MM.1S (cell line): ENCODE measurements at regions not wholly inside any gene's neighbourhood (a gene's known extent, or its start where the extent isn't known, plus 50 kb on each side); places are given as distances from the start of the nearest gene placed in this dataset.

Experiments used
- DNase-seq: peaks from one replicate; pipeline ENCODE4 v3.0.0-alpha.2; 2015
- H2AFZ ChIP-seq: fragments of 300-600 bp; sonication (generic); 2 replicates; pipeline ENCODE4 v1.6.0; 2016; ENCODE audit warnings: antibody characterized with exemption, low read length
- H3F3A ChIP-seq: fragments of 300-600 bp; sonication (generic); 2 replicates; pipeline ENCODE4 v1.6.1; 2016; ENCODE audit warnings: mild to moderate bottlenecking, antibody characterized with exemption, low read length, moderate library complexity, mixed read lengths; ENCODE audit not compliant: insufficient read depth
- H3K27ac ChIP-seq: fragments of 300-600 bp; sonication (generic); 2 replicates; pipeline ENCODE4 v1.5.1; 2016; ENCODE audit warnings: mild to moderate bottlenecking, low read length
- H3K27me3 ChIP-seq: fragments of 300-600 bp; sonication (generic); replicated peaks from 2 replicates; pipeline ENCODE4 v1.6.0; 2016; ENCODE audit warnings: low read length; ENCODE audit not compliant: insufficient read depth
- H3K36me3 ChIP-seq: fragments of 300-600 bp; sonication (generic); replicated peaks from 2 replicates; pipeline ENCODE4 v1.6.1; 2016; ENCODE audit warnings: mild to moderate bottlenecking, low read length, mixed read lengths; ENCODE audit not compliant: insufficient read depth
- H3K4me1 ChIP-seq: fragments of 300-600 bp; sonication (generic); 2 replicates; pipeline ENCODE4 v1.6.1; 2016; ENCODE audit warnings: low read length, mixed read lengths
- H3K4me2 ChIP-seq: fragments of 300-600 bp; sonication (generic); 2 replicates; pipeline ENCODE4 v1.6.0; 2016; ENCODE audit warnings: low read depth, low read length
- H3K4me3 ChIP-seq: fragments of 300-600 bp; sonication (generic); 2 replicates; pipeline ENCODE4 v1.5.1; 2016; ENCODE audit warnings: low read length, mixed read lengths
- H3K79me2 ChIP-seq: fragments of 300-600 bp; sonication (generic); 2 replicates; pipeline ENCODE4 v1.6.1; 2016; ENCODE audit warnings: mixed run types, low read length, mixed read lengths
- H3K9ac ChIP-seq: fragments of 300-600 bp; sonication (generic); 2 replicates; pipeline ENCODE4 v1.6.1; 2016; ENCODE audit warnings: low read length, mixed read lengths
- H3K9me2 ChIP-seq: fragments of 300-600 bp; sonication (generic); replicated peaks from 2 replicates; pipeline ENCODE4 v1.6.1; 2016; ENCODE audit warnings: mild to moderate bottlenecking, low read length, mixed read lengths; ENCODE audit not compliant: insufficient read depth
- H3K9me3 ChIP-seq: fragments of 300-600 bp; sonication (generic); replicated peaks from 2 replicates; pipeline ENCODE4 v1.6.1; 2016; ENCODE audit warnings: mild to moderate bottlenecking, low read length, mixed read lengths; ENCODE audit not compliant: insufficient read depth
- H4K20me1 ChIP-seq: fragments of 300-600 bp; sonication (generic); 2 replicates; pipeline ENCODE4 v1.6.1; 2016; ENCODE audit warnings: mild to moderate bottlenecking, low read length, moderate library complexity, mixed read lengths; ENCODE audit not compliant: insufficient read depth
- EZH2 ChIP-seq: fragments of 300-600 bp; sonication (generic); optimal IDR thresholded peaks from 2 replicates; pipeline ENCODE3; 2017; ENCODE audit warnings: low read depth, mild to moderate bottlenecking, antibody characterized with exemption, low read length, mixed read lengths
- EZH2phosphoT487 ChIP-seq: fragments of 300-600 bp; sonication (generic); IDR thresholded peaks from 2 replicates; pipeline ENCODE4 v1.6.1; 2018; ENCODE audit warnings: antibody characterized with exemption, low read length
- TF ChIP-seq, protein P1 (sequence below): fragments of 300-600 bp; sonication (generic); IDR thresholded peaks from 2 replicates; pipeline ENCODE4 v1.5.1; 2016; ENCODE audit warnings: antibody characterized with exemption, low read length, mixed read lengths

DNA sequence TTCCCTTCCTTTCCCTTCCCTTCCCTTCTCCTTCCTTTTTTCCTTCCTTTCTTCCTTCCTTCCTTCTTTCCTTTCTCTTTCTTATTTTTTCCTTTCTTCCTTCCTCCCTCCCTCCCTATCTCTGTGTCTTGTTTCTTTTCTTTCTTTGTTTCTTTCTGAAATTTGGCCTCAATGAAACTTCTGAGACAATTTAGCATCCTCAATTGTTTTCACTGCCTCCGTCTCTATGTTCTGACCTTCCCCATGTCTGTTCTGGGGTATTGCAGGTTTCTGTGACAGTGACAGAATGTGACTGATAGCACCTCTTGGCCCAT lies 81.7 kb upstream of the PAX1 start:
- no peaks in the 10 kb centered on the region for H3K79me2 ChIP-seq
- peaks cover 11% of the 10 kb centered on the region; the same call in 1 of the 2 replicates for H3K4me1 ChIP-seq
- no peak overlapping the region for H3K27ac ChIP-seq
- H3K4me2 ChIP-seq, result no peak overlapping the region
- TF ChIP-seq EZH2phosphoT487 (no peak), EZH2 (no peak)
- TF ChIP-seq, protein P1, sequence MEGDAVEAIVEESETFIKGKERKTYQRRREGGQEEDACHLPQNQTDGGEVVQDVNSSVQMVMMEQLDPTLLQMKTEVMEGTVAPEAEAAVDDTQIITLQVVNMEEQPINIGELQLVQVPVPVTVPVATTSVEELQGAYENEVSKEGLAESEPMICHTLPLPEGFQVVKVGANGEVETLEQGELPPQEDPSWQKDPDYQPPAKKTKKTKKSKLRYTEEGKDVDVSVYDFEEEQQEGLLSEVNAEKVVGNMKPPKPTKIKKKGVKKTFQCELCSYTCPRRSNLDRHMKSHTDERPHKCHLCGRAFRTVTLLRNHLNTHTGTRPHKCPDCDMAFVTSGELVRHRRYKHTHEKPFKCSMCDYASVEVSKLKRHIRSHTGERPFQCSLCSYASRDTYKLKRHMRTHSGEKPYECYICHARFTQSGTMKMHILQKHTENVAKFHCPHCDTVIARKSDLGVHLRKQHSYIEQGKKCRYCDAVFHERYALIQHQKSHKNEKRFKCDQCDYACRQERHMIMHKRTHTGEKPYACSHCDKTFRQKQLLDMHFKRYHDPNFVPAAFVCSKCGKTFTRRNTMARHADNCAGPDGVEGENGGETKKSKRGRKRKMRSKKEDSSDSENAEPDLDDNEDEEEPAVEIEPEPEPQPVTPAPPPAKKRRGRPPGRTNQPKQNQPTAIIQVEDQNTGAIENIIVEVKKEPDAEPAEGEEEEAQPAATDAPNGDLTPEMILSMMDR, result no peak
- no peaks in the 10 kb centered on the region for H3K36me3 ChIP-seq
- no peak overlapping the region for H3K9ac ChIP-seq
- no peaks in the 10 kb centered on the region for H4K20me1 ChIP-seq
- peaks cover 5% of the 10 kb centered on the region; the same call in 1 of the 2 replicates for H3F3A ChIP-seq
- H2AFZ ChIP-seq, result no peak overlapping the region
- no peaks in the 10 kb centered on the region for H3K9me3 ChIP-seq
- no peak overlapping the region for H3K4me3 ChIP-seq
- DNase-seq, result no peak
- H3K27me3 ChIP-seq, result no peaks in the 10 kb centered on the region
- H3K9me2 ChIP-seq, result no peaks in the 10 kb centered on the region

DNA sequence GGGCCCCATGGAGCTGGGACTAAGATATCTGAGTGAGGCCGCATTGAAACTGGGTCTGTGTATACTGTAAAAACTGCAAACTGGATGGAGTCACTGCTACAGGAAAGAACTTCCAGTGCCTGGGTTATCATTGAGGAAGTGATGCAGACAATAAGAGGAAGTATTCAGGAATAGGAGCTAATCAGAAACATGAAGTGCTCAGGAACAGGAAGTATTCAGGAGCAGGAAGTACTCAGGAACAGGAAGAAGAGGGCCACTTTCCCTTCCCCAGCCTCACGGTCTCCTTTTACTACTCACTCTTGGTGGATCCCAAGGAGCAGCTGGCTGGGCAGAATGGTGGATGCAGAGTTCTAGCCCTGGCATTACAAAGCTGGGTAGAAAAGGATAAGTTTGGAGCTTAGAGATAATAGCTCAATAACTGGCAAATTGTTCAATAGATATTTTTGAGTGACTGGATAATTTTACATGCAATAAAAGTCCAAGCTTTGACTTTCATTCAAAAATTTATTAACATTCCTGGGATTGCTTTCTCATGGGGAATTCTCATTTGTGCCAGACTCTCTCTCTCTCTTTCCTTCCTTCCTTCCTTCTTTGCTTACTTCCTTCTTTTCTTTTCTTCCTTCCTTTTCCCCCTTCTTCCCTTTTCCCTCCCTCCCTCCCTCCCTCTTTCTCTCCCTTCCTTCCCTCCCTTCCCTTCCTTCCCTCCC lies 82.2 kb upstream of the PAX1 start:
- TF ChIP-seq EZH2 (no peak), EZH2phosphoT487 (no peak)
- TF ChIP-seq, protein P1, result no peak
- Histone ChIP-seq H3K9ac (no peak overlapping the region), H4K20me1 (no peaks in the 10 kb centered on the region), H3K4me3 (no peak overlapping the region), H3K9me3 (no peaks in the 10 kb centered on the region), H3F3A (peaks cover 5% of the 10 kb centered on the region; the same call in 1 of the 2 replicates), H3K79me2 (no peaks in the 10 kb centered on the region), H3K4me1 (peaks cover 8% of the 10 kb centered on the region; the same call in 1 of the 2 replicates), H2AFZ (no peak overlapping the region), H3K9me2 (no peaks in the 10 kb centered on the region), H3K27ac (no peak overlapping the region), H3K27me3 (no peaks in the 10 kb centered on the region), H3K4me2 (no peak overlapping the region), H3K36me3 (no peaks in the 10 kb centered on the region)
- no peak for DNase-seq

DNA sequence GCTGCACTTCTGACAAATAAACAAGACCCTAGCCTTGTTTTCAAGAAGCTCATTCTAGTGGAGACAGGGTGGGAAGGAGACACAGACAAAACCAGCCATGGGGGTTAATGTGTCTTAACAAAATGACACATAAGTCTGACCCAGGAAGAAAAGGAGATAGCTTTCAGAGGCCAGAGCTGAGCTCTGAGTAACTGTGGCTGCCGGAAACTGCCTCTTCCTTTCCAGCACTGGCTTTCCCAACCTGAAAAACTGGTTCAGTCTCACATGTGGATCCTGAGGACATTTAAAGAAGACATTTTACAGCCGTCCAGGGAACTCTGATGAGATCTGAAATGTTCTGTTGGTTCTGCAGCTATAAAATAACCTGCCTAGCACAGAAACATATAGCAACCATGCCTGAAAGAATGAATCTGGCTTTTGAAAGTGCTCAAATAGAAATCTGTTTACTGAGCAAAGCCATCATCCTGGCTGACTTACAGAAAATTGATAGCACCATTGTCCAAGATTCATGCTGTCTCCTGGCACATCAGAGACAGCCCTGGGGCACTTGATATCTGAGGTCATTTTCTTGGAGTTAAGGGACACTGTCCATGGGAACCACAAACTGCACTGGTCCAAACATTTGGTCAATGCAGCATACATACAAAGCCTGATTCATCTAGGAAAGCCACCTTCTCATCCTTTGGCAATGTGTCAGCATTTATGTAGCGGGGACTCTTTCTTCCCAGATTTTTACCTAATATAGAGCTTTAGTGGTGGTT lies 83.2 kb upstream of the PAX1 start:
- Histone ChIP-seq H3K27me3 (no peaks in the 10 kb centered on the region), H3K4me1 (peaks cover 13% of the 10 kb centered on the region; the same call in 1 of the 2 replicates), H3F3A (peaks cover 5% of the 10 kb centered on the region; the same call in 1 of the 2 replicates), H4K20me1 (no peaks in the 10 kb centered on the region), H3K4me2 (no peak overlapping the region), H3K4me3 (no peak overlapping the region), H3K36me3 (no peaks in the 10 kb centered on the region), H2AFZ (no peak overlapping the region), H3K9me3 (no peaks in the 10 kb centered on the region), H3K9ac (no peak overlapping the region), H3K27ac (no peak overlapping the region), H3K9me2 (no peaks in the 10 kb centered on the region), H3K79me2 (no peaks in the 10 kb centered on the region)
- TF ChIP-seq EZH2 (no peak), EZH2phosphoT487 (no peak)
- TF ChIP-seq, protein P1, result no peak
- DNase-seq, result no peak
